Endothelial cell of umbilical vein (primary cell): ENCODE measurements at regions not wholly inside any gene's neighbourhood (a gene's known extent, or its start where the extent isn't known, plus 50 kb on each side); places are given as distances from the start of the nearest gene placed in this dataset.

ENCODE experiments used
- BruUV-seq: library from RNA; stranded (reverse); fragments of 400-500 nt; replicated peaks from 2 replicates; lab custom pipeline; 2021; lab: Mats Ljungman, UMichigan
- CTCF ChIA-PET: fragments of 300-600, 350-600 bp; sonication (Branson Sonifier 250); formaldehyde crosslinking; loops from one replicate; lab custom pipeline; 2021; ENCODE audit warnings: antibody characterized with exemption, inconsistent platforms; lab: Charles Lee
- POLR2A ChIA-PET: fragments of 300-600, 350-600 bp; sonication (Branson Sonifier 250); formaldehyde crosslinking; loops from one replicate; lab custom pipeline; 2021; ENCODE audit warnings: antibody characterized with exemption, inconsistent platforms; lab: Charles Lee
- DNase-seq: peaks from one replicate; pipeline ENCODE4 v3.0.0-alpha.2; 2011; ENCODE audit warnings: low read depth, low spot score
- FAIRE-seq: peaks from 2 replicates; lab custom pipeline; 2011; peaks lifted over from hg19 to GRCh38; lab: Jason Lieb, UNC
- H2AFZ ChIP-seq: 2 replicates; pipeline ENCODE4 v1.6.0; 2012; ENCODE audit warnings: low read depth, low read length, control low read depth, inconsistent platforms
- H3K27ac ChIP-seq: 2 replicates; pipeline ENCODE4 v1.5.1; 2011; ENCODE audit warnings: low read depth, mild to moderate bottlenecking, control low read depth, low read length, moderate library complexity; ENCODE audit not compliant: insufficient read depth
- H3K27me3 ChIP-seq, 2 experiments: 2 replicates each; pipeline versions ENCODE4 v1.6.0 to v1.6.1; 2011; ENCODE audit warnings: low read length in 2 of 2, mixed read lengths in 1 of 2; ENCODE audit not compliant: control insufficient read depth in 2 of 2, insufficient read depth in 2 of 2
- H3K36me3 ChIP-seq, 2 experiments: 2 replicates in 1 of 2; 3 replicates in 1 of 2; pipeline ENCODE4 v1.5.1; 2011; ENCODE audit warnings: low read length in 2 of 2, mild to moderate bottlenecking in 1 of 2, moderate library complexity in 1 of 2; ENCODE audit not compliant: control insufficient read depth in 2 of 2, insufficient read depth in 2 of 2; ENCODE audit errors: extremely low read depth in 1 of 2
- H3K4me1 ChIP-seq: 3 replicates; pipeline ENCODE4 v1.5.1; 2011; ENCODE audit warnings: mild to moderate bottlenecking, low read length; ENCODE audit not compliant: control insufficient read depth, insufficient read depth; ENCODE audit errors: extremely low read depth
- H3K4me2 ChIP-seq: 2 replicates; pipeline ENCODE4 v1.6.1; 2011; ENCODE audit warnings: low read length, control low read depth, mixed read lengths; ENCODE audit not compliant: insufficient read depth
- H3K4me3 ChIP-seq, 3 experiments: fragments of 200-600 bp in 1 of 3; sonication (generic), shearing (Covaris generic) in 1 of 3; replicated peaks in 1 of 3; 2 replicates each; pipeline ENCODE4 v1.5.1; 2011 to 2016; ENCODE audit warnings: control low read depth in 3 of 3, low read length in 3 of 3, mild to moderate bottlenecking in 2 of 3, inconsistent platforms in 1 of 3, low read depth in 1 of 3, moderate library complexity in 1 of 3; ENCODE audit not compliant: insufficient read depth in 1 of 3
- H3K79me2 ChIP-seq: 2 replicates; pipeline ENCODE4 v1.6.0; 2012; ENCODE audit warnings: low read length, inconsistent platforms; ENCODE audit not compliant: control insufficient read depth, insufficient read depth
- H3K9ac ChIP-seq: replicated peaks from 2 replicates; pipeline ENCODE3; 2011; ENCODE audit warnings: low read length, control low read depth; ENCODE audit not compliant: insufficient read depth; ENCODE audit errors: extremely low read depth
- H3K9me1 ChIP-seq: replicated peaks from 3 replicates; pipeline ENCODE4 v1.6.0; 2011; ENCODE audit warnings: mild to moderate bottlenecking, low read length; ENCODE audit not compliant: control insufficient read depth, insufficient read depth; ENCODE audit errors: extremely low read depth
- H3K9me3 ChIP-seq: replicated peaks from 2 replicates; pipeline ENCODE4 v1.5.1; 2012; ENCODE audit warnings: low read length, inconsistent platforms; ENCODE audit not compliant: control insufficient read depth, insufficient read depth
- H4K20me1 ChIP-seq: replicated peaks from 2 replicates; pipeline ENCODE3; 2011; ENCODE audit warnings: mild to moderate bottlenecking, low read length; ENCODE audit not compliant: control insufficient read depth, insufficient read depth; ENCODE audit errors: extremely low read depth
- CTCF ChIP-seq, 2 donors: IDR thresholded peaks; 1 replicate in 1 of 2; 2 replicates in 1 of 2; pipeline ENCODE4 v1.5.1; 2011; ENCODE audit warnings: low read length in 2 of 2, mild to moderate bottlenecking in 2 of 2, moderate library complexity in 2 of 2, control low read depth in 1 of 2, inconsistent platforms in 1 of 2, low read depth in 1 of 2; ENCODE audit not compliant: insufficient read depth in 1 of 2; ENCODE audit errors: extremely low read depth in 1 of 2
- EZH2 ChIP-seq: IDR thresholded peaks from 2 replicates; pipeline ENCODE4 v1.6.1; 2012; ENCODE audit warnings: borderline replicate concordance, low read depth, mild to moderate bottlenecking, moderate library complexity, low read length, inconsistent platforms; ENCODE audit not compliant: severe bottlenecking
- FOS ChIP-seq: IDR thresholded peaks from 2 replicates; pipeline ENCODE4 v1.6.1; 2011; ENCODE audit warnings: mild to moderate bottlenecking, low read length, moderate library complexity, borderline replicate concordance; ENCODE audit not compliant: insufficient read depth
- GATA2 ChIP-seq: IDR thresholded peaks from 2 replicates; pipeline ENCODE4 v1.7.0; 2011; ENCODE audit warnings: low read depth, mild to moderate bottlenecking, moderate library complexity, mixed read lengths, low read length; ENCODE audit not compliant: insufficient read length, insufficient read depth
- JUN ChIP-seq: IDR thresholded peaks from 2 replicates; pipeline ENCODE4 v1.6.1; 2011; ENCODE audit warnings: borderline replicate concordance, low read depth; ENCODE audit not compliant: insufficient read length, insufficient read depth
- MAX ChIP-seq: IDR thresholded peaks from 2 replicates; pipeline ENCODE4 v1.6.1; 2011; ENCODE audit not compliant: insufficient read depth, insufficient read length
- MYC ChIP-seq: IDR thresholded peaks from one replicate; pipeline ENCODE4 v1.6.1; 2011; ENCODE audit warnings: mild to moderate bottlenecking, low read depth, low read length
- POLR2A ChIP-seq: IDR thresholded peaks from 2 replicates; pipeline ENCODE4 v1.6.1; 2012; ENCODE audit warnings: low read depth, mild to moderate bottlenecking, control low read depth, low read length
- POLR2AphosphoS5 ChIP-seq: IDR thresholded peaks from 2 replicates; pipeline ENCODE4 v1.6.1; 2012; ENCODE audit warnings: low read depth, mild to moderate bottlenecking, control low read depth, low read length, moderate library complexity; ENCODE audit not compliant: insufficient read depth
- dilution Hi-C: fragments of 300-500 bp; cut with MboI; formaldehyde crosslinking; loops from one replicate; pipeline ENCODE4 v1.15.0; 2019; ENCODE audit warnings: low sequenced_read_pairs; ENCODE audit not compliant: extremely low pct_ligation_motif_present
- intact Hi-C: fragments of 100-400 bp; cut with micrococcal nuclease; formaldehyde crosslinking; loops from one replicate; pipeline ENCODE4 v1.10.0; 2022

DNA sequence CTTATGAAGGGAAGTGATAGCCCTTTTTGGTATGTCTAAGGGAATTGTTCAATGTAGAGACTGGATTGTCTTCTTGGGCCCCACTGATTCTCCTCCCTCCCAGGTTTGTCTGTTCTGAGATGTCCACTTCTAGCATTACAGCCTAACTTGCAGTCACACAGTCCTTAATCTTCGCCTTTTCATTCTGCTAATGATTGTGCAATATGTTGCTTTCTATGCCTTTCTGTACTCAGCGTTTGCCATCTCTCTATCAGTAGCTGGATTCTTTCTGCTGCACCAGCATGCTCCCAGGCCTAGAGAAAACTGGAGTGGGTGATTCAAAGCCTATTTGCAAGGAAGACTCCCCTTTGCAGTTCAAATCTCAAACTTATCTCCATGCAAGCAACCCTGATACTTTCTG, 307.5 kb upstream of the DACH1 start:
- no peaks in the 10 kb centered on the region for H3K9me1 ChIP-seq
- no peaks in the 10 kb centered on the region for H4K20me1 ChIP-seq
- no peak for FAIRE-seq
- no peak overlapping the region for H3K9ac ChIP-seq
- H3K4me2 ChIP-seq = no peak overlapping the region
- no TSS peak for BruUV-seq
- H2AFZ ChIP-seq = no peak overlapping the region
- dilution Hi-C loops (no loop called here), intact Hi-C loops (no loop called here)
- no peaks in the 10 kb centered on the region for H3K79me2 ChIP-seq
- H3K4me3 ChIP-seq = no peak overlapping the region
- H3K4me1 ChIP-seq = no peaks in the 10 kb centered on the region
- DNase-seq = no peak
- ChIA-PET CTCF (no interaction called here), POLR2A (no interaction called here)
- TF ChIP-seq POLR2A (no peak), POLR2AphosphoS5 (no peak), JUN (no peak), FOS (no peak), MAX (no peak), GATA2 (no peak), CTCF (IDR thresholded peaks at IDR 0.05; ENCODE audit: extremely low read depth in 1 of 2, insufficient read depth in 1 of 2, low read depth in 1 of 2, low read length in 2 of 2) (no peak), MYC (no peak), EZH2 (no peak)
- H3K27ac ChIP-seq = no peak overlapping the region
- H3K36me3 ChIP-seq = no peaks in the 10 kb centered on the region
- no peaks in the 10 kb centered on the region for H3K27me3 ChIP-seq
- no peaks in the 10 kb centered on the region for H3K9me3 ChIP-seq
